Astrocyte of the cerebellum (primary cell): ENCODE measurements at regions not wholly inside any gene's neighbourhood (a gene's known extent, or its start where the extent isn't known, plus 50 kb on each side); places are given as distances from the start of the nearest gene placed in this dataset.

ENCODE experiments used
- DNase-seq: peaks from one replicate; pipeline ENCODE4 v3.0.0-alpha.2; 2011; ENCODE audit warnings: low read depth
- H3K4me3 ChIP-seq: 2 replicates; pipeline ENCODE4 v1.5.1; 2011; ENCODE audit warnings: mild to moderate bottlenecking, low read depth, low read length, moderate library complexity
- CTCF ChIP-seq: IDR thresholded peaks from 2 replicates; pipeline ENCODE4 v1.5.1; 2012; ENCODE audit warnings: low read length, low read depth, moderate library complexity, mild to moderate bottlenecking; ENCODE audit errors: missing control alignments
- in situ Hi-C: cut with HindIII; loops from 2 replicates; pipeline ENCODE4 v1.10.0; 2017; ENCODE audit warnings: low sequenced_read_pairs

GRCh38 chr21:14833241-14833640, 231.6 kb downstream of the NRIP1 start:
- in situ Hi-C loops = no loop called here
- no peak for DNase-seq
- H3K4me3 ChIP-seq = no peak overlapping the region
- no peak for TF ChIP-seq CTCF

GRCh38 chr21:14830307-14830706, 234.5 kb downstream of the NRIP1 start:
- H3K4me3 ChIP-seq = no peak overlapping the region
- no peak for DNase-seq
- in situ Hi-C loops = no loop called here
- TF ChIP-seq CTCF = no peak

GRCh38 chr21:14829685-14830084, 235.1 kb downstream of the NRIP1 start:
- TF ChIP-seq CTCF = no peak
- DNase-seq = no peak
- in situ Hi-C loops = no loop called here
- no peak overlapping the region for H3K4me3 ChIP-seq

GRCh38 chr21:14827468-14827867, 237.3 kb downstream of the NRIP1 start:
- in situ Hi-C loops = no loop called here
- no peak overlapping the region for H3K4me3 ChIP-seq
- no peak for TF ChIP-seq CTCF
- DNase-seq = no peak

GRCh38 chr21:14826630-14827029, 238.2 kb downstream of the NRIP1 start:
- in situ Hi-C loops = no loop called here
- H3K4me3 ChIP-seq = no peak overlapping the region
- no peak for TF ChIP-seq CTCF
- DNase-seq = no peak

- TF ChIP-seq CTCF = no peak
- DNase-seq = no peak
- in situ Hi-C loops = no loop called here
- no peak overlapping the region for H3K4me3 ChIP-seq
These were observed 239.3 kb downstream of the NRIP1 start for GRCh38 chr21:14825514-14825974.

GRCh38 chr21:14824126-14824525, 240.7 kb downstream of the NRIP1 start:
- no peak overlapping the region for H3K4me3 ChIP-seq
- in situ Hi-C loops = no loop called here
- DNase-seq = no peak
- no peak for TF ChIP-seq CTCF
